HFF-Myc (cell line): ENCODE measurements at regions not wholly inside any gene's neighbourhood (a gene's known extent, or its start where the extent isn't known, plus 50 kb on each side); places are given as distances from the start of the nearest gene placed in this dataset.
A peak's percentile ranks its signal among the peaks of the same experiment; 100 is the strongest.

Experiments used
- DNase-seq: peaks from one replicate; pipeline ENCODE4 v3.0.0-alpha.2; 2011; ENCODE audit warnings: low read depth; ENCODE audit errors: extremely low read depth
- H3K4me3 ChIP-seq: replicated peaks from 2 replicates; pipeline ENCODE4 v1.5.1; 2011; ENCODE audit warnings: low read depth, mild to moderate bottlenecking, control low read depth, low read length
- CTCF ChIP-seq: IDR thresholded peaks from 2 replicates; pipeline ENCODE4 v1.5.1; 2012; ENCODE audit warnings: mild to moderate bottlenecking, low read depth, low read length, control low read depth; ENCODE audit errors: missing control alignments

GRCh38 chr5:136729901-136730355, 364.6 kb upstream of the TRPC7 start:
- no peak overlapping the region for H3K4me3 ChIP-seq
- TF ChIP-seq CTCF, result no peak
- DNase-seq, result peak; percentile 52

GRCh38 chr5:136726506-136726905, 361.2 kb upstream of the TRPC7 start:
- DNase-seq, result no peak
- TF ChIP-seq CTCF, result no peak
- H3K4me3 ChIP-seq, result no peak overlapping the region

- no peak for TF ChIP-seq CTCF
- DNase-seq, result no peak
- no peak overlapping the region for H3K4me3 ChIP-seq
Measured at GRCh38 chr5:136724161-136724560, 358.8 kb upstream of the TRPC7 start.

GRCh38 chr5:136722581-136722980, 357.2 kb upstream of the TRPC7 start:
- H3K4me3 ChIP-seq, result no peak overlapping the region
- DNase-seq, result no peak
- TF ChIP-seq CTCF, result no peak

GRCh38 chr5:136722086-136722485, 356.7 kb upstream of the TRPC7 start:
- H3K4me3 ChIP-seq, result no peak overlapping the region
- TF ChIP-seq CTCF, result no peak
- DNase-seq, result no peak

- DNase-seq, result no peak
- TF ChIP-seq CTCF, result no peak
- H3K4me3 ChIP-seq, result no peak overlapping the region
Measured at GRCh38 chr5:136720674-136721073, 355.3 kb upstream of the TRPC7 start.

- H3K4me3 ChIP-seq, result no peak overlapping the region
- no peak for DNase-seq
- TF ChIP-seq CTCF, result no peak
Measured at GRCh38 chr5:136717917-136718316, 352.6 kb upstream of the TRPC7 start.
